Kidney epithelial cell (primary cell): ENCODE measurements at regions not wholly inside any gene's neighbourhood (a gene's known extent, or its start where the extent isn't known, plus 50 kb on each side); places are given as distances from the start of the nearest gene placed in this dataset.

Source experiments
- DNase-seq: peaks from one replicate; pipeline ENCODE4 v3.0.0-alpha.2; 2010; ENCODE audit warnings: low read depth
- H3K27me3 ChIP-seq: 2 replicates; pipeline ENCODE4 v1.6.0; 2011; ENCODE audit warnings: low read length; ENCODE audit not compliant: control insufficient read depth, insufficient read depth
- H3K36me3 ChIP-seq: 2 replicates; pipeline ENCODE4 v1.5.1; 2011; ENCODE audit warnings: low read length; ENCODE audit not compliant: control insufficient read depth, insufficient read depth
- H3K4me3 ChIP-seq: 2 replicates; pipeline ENCODE4 v1.5.1; 2011; ENCODE audit warnings: low read depth, mild to moderate bottlenecking, control low read depth, low read length
- TF ChIP-seq, protein P1 (sequence below): IDR thresholded peaks from 2 replicates; pipeline ENCODE4 v1.5.1; 2011; ENCODE audit warnings: mild to moderate bottlenecking, moderate library complexity, low read length, control low read depth, inconsistent platforms; ENCODE audit not compliant: insufficient read depth, poor library complexity, severe bottlenecking

GRCh38 chr5:89929834-89930233 lies 479.7 kb downstream of the CETN3 start:
- Histone ChIP-seq H3K27me3 (no peaks in the 10 kb centered on the region), H3K4me3 (no peak overlapping the region), H3K36me3 (no peaks in the 10 kb centered on the region)
- no peak for DNase-seq
- TF ChIP-seq, protein P1, sequence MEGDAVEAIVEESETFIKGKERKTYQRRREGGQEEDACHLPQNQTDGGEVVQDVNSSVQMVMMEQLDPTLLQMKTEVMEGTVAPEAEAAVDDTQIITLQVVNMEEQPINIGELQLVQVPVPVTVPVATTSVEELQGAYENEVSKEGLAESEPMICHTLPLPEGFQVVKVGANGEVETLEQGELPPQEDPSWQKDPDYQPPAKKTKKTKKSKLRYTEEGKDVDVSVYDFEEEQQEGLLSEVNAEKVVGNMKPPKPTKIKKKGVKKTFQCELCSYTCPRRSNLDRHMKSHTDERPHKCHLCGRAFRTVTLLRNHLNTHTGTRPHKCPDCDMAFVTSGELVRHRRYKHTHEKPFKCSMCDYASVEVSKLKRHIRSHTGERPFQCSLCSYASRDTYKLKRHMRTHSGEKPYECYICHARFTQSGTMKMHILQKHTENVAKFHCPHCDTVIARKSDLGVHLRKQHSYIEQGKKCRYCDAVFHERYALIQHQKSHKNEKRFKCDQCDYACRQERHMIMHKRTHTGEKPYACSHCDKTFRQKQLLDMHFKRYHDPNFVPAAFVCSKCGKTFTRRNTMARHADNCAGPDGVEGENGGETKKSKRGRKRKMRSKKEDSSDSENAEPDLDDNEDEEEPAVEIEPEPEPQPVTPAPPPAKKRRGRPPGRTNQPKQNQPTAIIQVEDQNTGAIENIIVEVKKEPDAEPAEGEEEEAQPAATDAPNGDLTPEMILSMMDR = no peak

DNA sequence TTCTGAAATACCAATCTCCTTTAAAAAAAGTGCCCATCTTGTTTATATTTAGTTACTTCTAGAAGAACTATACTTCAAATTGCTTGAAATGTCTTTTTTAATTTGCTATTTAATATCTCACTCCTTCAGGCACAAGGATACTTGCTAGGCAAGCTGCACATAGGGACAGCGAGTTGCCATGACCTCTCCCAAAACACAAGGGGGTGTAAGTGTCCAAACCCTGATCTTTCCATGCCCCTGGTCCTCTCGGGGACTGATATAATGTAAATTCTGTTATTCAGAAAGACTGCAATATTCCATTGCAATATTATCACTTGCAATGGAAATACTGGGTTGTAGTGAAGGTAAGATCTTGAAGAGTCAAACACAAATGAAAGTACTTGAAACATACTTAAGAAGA lies 480.4 kb downstream of the CETN3 start:
- Histone ChIP-seq H3K36me3 (no peaks in the 10 kb centered on the region), H3K27me3 (no peaks in the 10 kb centered on the region), H3K4me3 (no peak overlapping the region)
- TF ChIP-seq, protein P1 = no peak
- no peak for DNase-seq

- H3K36me3 ChIP-seq = no peaks in the 10 kb centered on the region
- TF ChIP-seq, protein P1 = no peak
- no peaks in the 10 kb centered on the region for H3K27me3 ChIP-seq
- no peak for DNase-seq
- no peak overlapping the region for H3K4me3 ChIP-seq
Measured at GRCh38 chr5:89922161-89922560, 487.4 kb downstream of the CETN3 start.

DNA sequence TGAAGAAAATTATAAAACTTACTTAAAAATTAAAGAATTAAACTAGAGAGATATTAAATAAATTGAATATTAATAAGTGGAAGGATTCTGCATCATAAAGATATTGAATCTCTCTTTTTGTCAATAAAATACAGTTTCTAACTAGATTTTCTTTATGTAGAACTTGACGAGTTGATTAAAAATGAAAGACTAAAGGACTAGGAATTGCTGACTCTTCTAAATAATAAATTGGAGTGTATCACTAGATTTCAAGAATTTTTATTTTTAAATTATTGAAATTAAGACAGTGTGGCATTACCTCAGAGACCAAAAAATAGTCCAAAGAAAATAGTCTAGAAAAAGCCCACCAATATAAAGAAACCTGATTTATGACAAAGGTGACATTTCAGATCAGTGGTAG lies 492.4 kb downstream of the CETN3 start:
- TF ChIP-seq, protein P1 = no peak
- H3K27me3 ChIP-seq = no peaks in the 10 kb centered on the region

DNA sequence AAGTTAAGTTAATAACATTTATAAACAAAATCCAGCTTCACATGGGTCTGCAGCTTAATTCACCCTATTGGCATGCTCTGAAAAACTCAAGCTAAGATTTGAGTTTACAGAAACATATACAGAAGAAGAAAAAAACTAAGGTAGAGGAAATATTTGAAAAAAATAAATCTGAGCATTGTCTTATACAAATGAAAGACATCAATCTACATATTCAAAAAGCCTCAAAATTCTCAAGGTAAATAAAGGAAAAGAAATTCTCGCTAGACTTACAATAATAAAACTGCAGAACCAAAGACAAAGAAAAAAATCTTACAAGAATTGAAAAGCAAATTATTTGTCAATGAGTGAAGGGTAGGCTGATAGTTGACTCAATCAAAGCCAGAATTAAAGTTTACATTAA lies 493.4 kb downstream of the CETN3 start:
- H3K36me3 ChIP-seq = no peaks in the 10 kb centered on the region
- H3K27me3 ChIP-seq = no peaks in the 10 kb centered on the region
- TF ChIP-seq, protein P1 = no peak
- H3K4me3 ChIP-seq = no peak overlapping the region
- no peak for DNase-seq

More for the DNA sequence above, 492.4 kb downstream of the CETN3 start:
- no peaks in the 10 kb centered on the region for H3K36me3 ChIP-seq
- no peak overlapping the region for H3K4me3 ChIP-seq
- no peak for DNase-seq

DNA sequence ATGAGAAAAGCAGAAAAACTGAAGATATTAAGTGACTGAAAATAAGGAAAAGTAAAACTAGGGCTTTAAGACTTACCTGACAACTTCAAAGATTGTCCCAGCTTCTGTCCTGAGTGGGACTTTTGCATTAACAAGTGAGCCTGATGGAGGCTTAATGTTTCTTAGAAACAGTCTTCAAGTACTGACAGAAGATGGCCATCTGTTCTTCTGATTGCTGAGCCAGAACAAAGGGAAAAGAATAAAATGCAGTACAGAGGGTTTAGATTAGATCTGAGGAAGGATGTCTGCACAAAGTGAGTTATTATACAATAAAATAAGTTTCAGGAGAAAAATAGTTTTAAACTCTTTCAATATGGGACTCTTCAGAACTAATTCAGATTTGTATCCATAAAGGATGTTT lies 500.7 kb downstream of the CETN3 start:
- TF ChIP-seq, protein P1 = no peak
- Histone ChIP-seq H3K27me3 (no peaks in the 10 kb centered on the region), H3K4me3 (no peak overlapping the region), H3K36me3 (no peaks in the 10 kb centered on the region)
- no peak for DNase-seq
